ENCODE measurements at regions not wholly inside any gene's neighbourhood (a gene's known extent, or its start where the extent isn't known, plus 50 kb on each side); places are given as distances from the start of the nearest gene placed in this dataset.
"Not testable (repeated sequence)": the region's sequence is repeated elsewhere in the genome, so short reads cannot be mapped to it uniquely, and the experiment has no call there.

GRCh38 chr13:109355166-109355565 lies 431.2 kb downstream of the IRS2 start:
- no peak for DNase-seq

- no peak for DNase-seq
Measured at GRCh38 chr13:109351236-109351635, 435.1 kb downstream of the IRS2 start.

GRCh38 chr13:109348519-109349258 lies 437.7 kb downstream of the IRS2 start:
- DNase-seq: no peak

- no peak for DNase-seq
Measured at GRCh38 chr13:109346060-109346459, 440.3 kb downstream of the IRS2 start.

GRCh38 chr13:109345433-109345941 lies 440.9 kb downstream of the IRS2 start:
- DNase-seq: no peak

DNA sequence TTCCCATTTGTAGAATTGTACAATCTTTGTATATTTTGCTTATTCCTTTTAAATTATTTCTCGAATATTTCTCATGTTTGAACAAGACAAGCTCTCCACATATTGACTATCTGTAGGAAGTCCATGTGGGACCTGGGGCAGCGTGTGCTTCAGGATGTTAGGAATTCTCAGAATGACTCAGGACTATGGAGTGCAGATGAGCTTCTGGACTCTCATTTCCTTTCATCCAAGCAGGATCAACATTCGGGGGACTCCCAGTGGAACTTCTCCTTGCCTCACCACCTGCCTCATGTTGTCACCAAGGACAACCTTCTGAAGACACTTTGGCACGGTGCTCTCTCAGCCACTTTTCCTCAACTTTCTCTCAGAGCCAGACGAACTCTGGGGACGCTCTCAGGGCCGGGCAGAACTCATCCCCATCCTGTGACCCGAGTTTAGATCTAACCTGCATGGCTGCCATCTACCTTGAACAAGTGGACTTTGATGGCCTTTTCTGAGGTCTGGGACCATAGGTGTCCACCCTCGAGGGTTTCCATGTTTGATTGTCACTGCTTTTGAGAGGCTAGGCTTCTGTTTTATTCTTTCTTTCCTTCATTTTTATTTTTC lies 441.7 kb downstream of the IRS2 start:
- no peak for DNase-seq

DNA sequence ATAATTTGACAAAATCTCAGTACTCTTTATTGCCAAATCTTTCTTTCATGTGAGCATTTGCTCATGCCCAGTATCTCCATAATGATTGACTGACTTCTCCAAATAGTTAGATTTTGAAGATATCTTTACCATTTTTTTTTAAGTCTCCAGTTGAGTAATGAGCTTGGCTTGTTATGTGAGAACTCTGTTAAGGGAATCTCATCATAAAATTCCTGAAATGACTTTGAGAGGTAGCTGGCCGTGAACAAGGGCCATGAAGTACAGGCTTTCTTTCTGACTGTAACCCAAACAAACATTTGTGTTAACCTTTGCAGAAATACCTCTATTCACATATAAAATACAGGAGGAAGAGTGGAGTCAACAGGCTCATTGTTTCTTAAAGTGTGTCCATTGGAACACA lies 449.7 kb downstream of the IRS2 start:
- no peak for DNase-seq

DNA sequence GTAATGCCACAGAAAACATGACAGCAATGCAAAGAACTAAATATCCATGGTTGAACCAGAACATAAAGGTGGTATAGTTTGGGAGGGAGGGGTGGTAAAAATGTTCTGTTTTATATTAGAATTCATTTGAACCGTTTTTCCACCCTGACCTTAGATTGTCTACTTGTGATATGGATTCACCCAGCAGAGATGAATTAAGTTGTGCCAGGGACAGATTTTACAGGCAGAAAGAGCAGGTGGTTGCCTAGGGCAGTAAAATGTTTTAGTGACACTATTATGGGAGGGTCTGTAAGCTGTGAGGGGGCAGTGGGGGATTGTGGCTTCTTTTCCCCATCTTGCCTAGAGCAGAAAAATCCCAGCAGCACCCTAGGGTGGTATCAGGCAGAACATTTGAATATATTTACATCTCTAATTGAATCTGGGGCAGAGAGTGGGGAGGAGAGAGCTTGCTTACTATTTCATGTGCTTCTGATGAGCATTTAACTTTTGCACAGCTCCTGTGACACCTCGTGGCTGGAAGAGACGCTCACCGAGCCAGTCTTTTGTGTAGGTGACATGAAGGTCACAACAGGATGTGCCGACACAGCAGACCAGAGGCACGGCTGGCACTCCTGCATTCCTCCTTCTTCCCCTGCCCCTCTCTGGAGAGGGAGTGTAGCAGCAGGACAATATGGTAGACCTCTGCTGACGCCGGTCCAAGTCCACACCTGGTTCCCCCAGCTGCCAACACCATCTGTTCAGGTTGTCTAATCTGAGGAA lies 452.3 kb downstream of the IRS2 start:
- no peak for DNase-seq

- DNase-seq: no peak
Measured at GRCh38 chr13:109332506-109333499, 453.6 kb downstream of the IRS2 start.

GRCh38 chr13:109331898-109332297 lies 454.5 kb downstream of the IRS2 start:
- no peak for DNase-seq

- DNase-seq: no peak
Measured at GRCh38 chr13:109331011-109331433, 455.4 kb downstream of the IRS2 start.

DNA sequence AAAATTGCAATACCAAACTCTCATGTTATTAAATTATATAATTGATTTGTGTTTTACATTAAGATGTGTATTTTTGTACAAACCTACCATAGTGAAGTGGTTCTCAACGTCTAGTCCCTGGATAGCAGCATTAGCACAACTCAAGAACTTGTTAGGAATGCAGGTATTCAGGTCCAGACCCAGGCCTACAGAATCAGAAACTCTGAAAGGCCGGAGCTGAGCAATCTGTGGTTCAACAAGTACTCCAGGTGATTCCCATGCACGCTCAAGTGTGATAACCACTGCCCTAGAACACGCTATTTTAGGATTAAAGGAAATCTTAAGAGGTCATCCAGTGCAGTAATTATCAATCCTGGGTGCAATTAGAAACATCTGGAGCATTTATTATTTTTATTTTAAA lies 456.3 kb downstream of the IRS2 start:
- DNase-seq: no peak

GRCh38 chr13:109329175-109329574 lies 457.2 kb downstream of the IRS2 start:
- DNase-seq: no peak

GRCh38 chr13:109326601-109327000 lies 459.8 kb downstream of the IRS2 start:
- no peak for DNase-seq

GRCh38 chr13:109323338-109323737 lies 463.0 kb downstream of the IRS2 start:
- no peak for DNase-seq

DNA sequence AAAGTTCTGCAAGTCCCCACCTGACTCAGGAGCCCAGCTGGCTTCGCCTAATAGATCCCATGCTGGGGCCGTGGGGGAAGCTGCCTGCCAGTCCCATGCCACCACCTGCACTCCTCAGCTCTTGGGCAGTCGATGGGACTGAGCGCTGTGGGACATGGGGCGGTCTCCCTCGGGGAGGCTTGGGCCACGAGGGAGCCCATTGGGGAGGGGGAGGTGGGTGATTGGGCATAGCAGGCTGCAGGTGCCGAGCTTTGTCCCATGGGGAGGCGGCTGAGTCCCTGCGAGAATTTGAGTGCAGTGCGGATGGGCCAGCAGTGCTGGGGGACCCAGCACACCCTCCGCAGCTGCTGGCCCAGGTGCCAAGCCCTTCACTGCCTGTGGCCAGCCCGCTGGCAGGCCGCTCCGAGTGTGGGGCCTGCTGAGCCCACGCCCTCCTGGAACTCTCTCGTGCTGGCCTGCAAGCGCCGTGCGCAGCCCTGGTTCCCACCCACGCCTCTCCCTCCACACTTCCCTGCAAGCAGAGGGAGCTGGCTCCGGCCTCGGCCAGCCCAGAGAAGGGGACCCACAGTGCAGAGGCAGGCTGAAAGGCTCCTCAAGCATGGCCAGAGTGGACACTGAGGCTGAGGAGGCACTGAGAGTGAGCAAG lies 467.3 kb downstream of the IRS2 start:
- no peak for DNase-seq

DNA sequence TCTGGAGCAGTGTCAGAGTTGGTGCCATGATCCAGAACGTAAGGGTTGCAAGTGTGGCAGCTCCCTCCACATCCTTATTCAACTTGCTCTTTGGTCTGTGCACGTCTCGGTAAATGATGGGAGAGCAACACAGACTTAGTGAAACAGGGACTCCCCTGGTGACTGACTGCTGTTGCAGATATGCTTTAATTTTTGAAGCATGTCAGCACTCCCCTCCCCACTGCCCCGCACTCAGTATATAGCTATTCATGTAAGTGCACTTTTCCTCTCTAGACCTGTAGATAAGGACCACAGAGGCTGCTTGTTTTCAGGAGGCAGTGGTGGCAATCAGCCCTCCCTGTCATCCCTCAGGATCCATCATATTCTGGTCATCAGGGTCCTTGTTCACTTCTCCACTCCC lies 470.9 kb downstream of the IRS2 start:
- no peak for DNase-seq

DNA sequence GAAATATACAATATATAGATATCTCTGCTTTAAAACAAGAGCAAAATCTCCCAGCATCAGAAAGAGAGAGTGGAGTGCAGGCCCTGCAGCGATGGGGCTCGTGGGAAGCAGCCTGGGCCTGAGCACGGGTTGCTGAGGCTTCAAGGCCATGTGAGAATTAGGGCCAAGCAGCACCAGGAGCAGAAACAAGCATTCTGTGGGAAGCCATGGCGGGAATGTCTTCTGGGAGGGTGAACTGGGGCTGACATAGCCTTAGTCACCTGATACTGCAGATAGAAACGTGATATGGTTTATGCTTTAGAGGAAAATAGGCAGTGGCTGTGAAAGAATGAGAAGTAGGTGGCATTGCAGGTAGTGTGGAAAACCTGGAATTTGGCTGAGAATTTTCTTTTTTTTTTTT lies 472.3 kb downstream of the IRS2 start:
- DNase-seq: no peak

DNA sequence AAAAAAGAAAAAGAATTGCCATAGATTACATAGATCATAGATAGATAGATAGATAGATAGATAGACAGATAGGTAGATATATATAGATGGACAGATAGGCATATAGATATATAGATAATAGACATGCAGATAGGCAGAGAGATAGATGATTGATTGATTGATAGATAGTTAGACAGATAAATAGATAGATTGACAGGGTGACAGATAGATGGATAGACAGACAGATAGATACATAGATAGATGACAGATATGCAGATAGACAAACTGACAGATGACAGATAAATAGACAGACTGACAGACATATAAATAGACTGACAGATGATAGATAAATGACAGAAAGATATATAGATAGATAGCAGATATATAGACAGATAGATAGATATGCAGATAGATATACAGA lies 474.0 kb downstream of the IRS2 start:
- no peak for DNase-seq

DNA sequence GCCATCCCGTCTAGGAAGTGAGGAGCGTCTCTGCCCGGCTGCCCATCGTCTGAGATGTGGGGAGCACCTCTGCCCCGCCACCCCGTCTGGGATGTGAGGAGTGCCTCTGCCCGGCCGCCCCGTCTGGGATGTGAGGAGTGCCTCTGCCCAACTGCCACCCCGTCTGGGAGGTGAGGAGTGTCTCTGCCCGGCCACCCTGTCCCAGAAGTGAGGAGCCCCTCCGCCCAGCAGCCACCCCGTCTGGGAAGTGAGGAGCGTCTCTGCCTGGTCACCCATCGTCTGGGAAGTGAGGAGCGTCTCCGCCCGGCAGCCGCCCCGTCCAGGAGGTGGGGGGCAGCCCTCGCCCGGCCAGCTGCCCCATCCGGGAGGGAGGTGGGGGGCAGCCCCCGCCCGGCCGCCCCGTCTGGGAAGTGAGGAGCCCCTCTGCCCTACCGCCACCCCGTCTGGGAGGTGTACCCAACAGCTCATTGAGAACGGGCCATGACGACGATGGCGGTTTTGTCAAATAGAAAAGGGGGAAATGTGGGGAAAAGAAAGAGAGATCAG lies 474.9 kb downstream of the IRS2 start:
- DNase-seq: not testable (repeated sequence)

- DNase-seq: no peak
Measured at GRCh38 chr13:109309625-109310363, 476.6 kb downstream of the IRS2 start.

All from activated T-cell treated with anti-CD3 and anti-CD28 coated beads, Interleukin-2, amount 50 U/mL, for 1 hour (primary cell).